Left hindlimb (tissue), 1 donor: ENCODE measurements at regions not wholly inside any gene's neighbourhood (a gene's known extent, or its start where the extent isn't known, plus 50 kb on each side); places are given as distances from the start of the nearest gene placed in this dataset.
"Not testable (repeated sequence)": the region's sequence is repeated elsewhere in the genome, so short reads cannot be mapped to it uniquely, and the experiment has no call there.

Experiments
- DNase-seq: peaks from one replicate; pipeline ENCODE4 v3.0.0-alpha.2; 2018

DNA sequence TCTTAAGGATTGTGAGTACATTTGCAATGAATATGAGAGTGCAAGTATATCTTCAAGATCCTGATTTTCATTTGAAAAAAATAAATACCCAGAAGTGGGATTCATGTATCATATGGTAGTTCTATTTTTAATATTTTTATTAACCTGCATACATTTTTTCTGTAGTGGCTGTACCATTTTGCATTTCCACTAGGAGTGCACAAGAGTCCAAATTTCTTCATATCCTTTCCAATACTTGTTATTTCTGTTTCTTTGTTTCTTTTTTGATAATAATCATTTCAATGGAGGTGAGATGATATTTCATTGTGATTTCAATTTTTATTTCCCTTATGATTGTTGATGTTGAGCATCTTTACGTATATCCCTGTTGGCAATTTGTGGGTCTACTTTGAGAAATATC lies 759.8 kb upstream of the CNTN5 start:
- no peak for DNase-seq

DNA sequence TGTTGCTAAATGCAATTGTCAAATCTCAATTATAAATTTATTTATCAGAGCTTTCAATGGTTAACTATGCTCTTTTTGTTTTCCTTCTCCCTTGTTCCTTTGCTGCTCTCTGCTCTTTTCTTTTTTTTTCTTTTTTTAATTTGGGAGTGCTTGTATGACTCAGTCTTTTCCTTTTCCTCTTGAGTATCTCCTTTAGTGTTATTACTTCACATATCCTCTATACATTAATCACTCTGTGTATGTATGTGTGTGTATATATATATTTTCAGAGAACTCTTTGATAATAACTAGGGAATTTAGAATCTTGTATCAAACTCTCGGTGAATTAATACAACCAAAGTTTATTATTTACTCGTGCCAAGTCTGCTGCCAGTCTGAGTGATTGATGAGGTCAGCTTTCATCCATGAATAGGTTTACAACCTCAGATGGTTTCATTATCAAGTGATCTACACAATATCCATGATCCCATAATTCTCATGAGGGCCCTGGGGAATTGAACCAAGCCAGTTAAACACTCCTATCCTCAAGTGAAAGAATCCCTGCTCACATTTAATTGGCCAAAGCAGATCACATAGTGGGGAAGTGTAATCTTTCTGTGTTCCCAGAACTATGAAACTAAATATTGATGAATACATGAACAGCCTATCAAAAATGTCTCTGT lies 743.4 kb upstream of the CNTN5 start:
- DNase-seq, result no peak

DNA sequence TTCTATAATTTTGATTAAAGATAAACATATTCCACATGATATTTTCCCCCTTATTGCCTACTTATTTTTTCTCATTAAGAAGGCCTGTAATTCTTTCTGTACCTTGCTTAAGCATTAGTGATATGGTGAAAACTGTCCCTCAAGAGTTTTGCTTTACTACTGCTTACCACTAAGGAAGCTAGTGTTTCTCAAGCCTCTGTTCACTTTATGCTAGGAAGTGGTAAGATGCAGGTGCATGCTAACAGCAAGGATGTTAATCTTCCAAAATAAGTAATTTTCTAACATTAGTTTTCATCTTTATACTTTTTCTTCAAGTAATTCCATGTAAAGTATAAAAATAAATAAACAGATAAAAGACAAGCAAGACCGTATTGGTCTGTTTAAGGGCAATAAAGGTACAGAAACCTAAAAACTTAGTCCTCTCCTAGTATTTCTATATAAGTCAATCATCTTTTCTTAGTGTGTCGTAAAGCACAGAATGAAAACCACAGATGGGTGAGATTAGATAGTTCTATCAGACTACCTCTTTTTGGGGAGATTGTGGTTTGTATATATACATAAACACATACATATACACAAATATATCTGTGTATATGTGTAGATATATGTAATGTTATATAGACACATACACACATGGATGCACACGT lies 731.0 kb upstream of the CNTN5 start:
- DNase-seq, result no peak

DNA sequence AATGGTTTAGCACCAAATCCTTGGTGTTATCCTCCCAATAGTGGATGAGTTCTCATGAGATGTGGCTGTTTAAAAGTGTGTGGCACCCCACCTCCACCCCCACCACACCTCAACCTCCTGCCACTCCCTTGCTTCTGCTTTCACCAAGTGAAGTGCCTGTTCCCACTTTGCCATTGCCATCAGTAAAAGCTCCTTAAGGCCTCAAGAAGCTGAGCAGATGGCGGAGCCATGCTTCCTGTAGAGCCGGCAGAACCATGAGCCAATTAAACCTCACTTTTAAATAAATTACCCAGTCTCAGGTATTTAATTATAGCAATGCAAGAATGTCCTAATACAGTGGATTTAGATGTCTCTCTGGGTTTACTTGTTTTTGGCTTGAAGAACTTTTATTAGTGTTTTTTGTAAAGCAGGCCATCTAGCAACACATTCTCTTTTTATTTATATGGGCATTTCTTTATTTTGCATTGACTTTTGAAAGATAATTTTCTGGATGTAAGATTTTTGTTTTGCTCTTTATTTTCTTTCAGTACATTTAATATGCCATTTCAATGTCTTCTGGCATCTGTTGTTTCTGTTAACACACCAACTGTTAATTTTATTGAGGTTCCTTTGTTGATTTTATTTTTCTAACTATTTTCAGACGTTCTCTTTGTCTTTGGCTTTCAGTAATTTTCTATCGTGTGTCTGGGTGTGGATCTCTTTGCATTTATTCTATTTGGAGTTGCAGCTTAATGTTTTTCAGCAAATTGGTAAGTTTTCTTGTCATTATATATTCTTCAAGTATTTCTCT lies 724.5 kb upstream of the CNTN5 start:
- DNase-seq, result no peak

DNA sequence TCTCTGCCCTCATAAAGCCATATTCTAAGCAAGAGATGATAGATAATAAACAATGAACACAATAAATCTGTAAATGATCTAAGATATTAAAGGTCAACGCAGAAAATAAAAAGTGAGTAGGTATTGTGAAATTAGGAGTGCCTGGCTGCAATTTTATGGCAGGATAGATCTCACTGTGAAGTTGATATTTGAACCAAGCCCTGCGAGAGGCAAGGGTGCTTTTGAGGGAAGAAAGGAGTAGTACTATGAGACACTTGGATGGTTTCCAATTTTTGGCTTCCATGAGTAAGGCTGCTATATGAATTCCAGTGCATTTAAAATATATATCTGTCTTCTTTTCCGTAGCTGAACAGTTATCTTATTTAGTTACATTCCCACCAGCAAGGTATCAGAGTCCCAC lies 720.0 kb upstream of the CNTN5 start:
- DNase-seq, result no peak

DNA sequence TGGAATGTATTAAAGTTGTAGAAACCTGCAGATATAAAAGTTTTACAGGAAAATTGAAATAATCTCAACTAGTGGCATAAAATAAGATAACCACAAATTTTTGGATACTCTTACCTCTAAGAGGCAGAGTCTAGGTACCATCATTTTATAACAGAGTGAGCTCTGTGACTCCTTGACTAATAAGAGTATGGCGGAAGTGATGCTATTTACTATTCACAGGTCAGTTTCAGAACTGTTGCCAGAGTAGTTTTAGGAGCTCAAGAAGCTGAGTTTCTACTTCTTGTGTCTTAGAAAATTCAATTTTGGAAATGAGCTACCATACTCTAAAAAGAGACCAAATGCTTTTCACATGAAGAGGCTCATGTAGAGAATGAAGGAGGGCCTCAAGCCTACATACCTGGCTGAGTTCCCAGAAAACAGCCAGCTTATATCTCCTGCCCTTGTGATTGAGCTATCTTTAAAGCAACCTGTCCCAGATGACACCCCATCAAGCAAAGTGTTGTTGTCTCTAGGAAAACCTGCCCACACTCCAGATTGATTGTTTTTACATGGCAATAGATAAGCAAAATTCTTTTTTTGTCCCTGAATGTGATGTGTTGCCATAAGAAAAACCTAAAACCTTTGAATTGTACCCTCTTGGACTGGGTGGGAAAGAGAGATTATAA lies 712.8 kb upstream of the CNTN5 start:
- DNase-seq, result no peak

DNA sequence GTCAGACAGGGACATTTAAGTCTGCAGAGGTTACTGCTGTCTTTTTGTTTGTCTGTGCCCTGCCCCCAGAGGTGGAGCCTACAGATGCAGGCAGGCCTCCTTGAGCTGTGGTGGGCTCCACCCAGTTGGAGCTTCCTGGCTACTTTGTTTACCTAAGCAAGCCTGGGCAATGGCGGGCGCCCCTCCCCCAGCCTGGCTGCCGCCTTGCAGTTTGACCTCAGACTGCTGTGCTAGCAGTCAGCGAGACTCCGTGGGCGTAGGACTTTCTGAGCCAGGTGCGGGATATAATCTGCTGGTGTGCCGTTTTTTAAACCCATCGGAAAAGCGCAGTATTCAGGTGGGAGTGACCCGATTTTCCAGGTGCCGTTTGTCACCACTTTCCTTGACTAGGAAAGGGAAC lies 690.4 kb upstream of the CNTN5 start:
- not testable (repeated sequence) for DNase-seq

DNA sequence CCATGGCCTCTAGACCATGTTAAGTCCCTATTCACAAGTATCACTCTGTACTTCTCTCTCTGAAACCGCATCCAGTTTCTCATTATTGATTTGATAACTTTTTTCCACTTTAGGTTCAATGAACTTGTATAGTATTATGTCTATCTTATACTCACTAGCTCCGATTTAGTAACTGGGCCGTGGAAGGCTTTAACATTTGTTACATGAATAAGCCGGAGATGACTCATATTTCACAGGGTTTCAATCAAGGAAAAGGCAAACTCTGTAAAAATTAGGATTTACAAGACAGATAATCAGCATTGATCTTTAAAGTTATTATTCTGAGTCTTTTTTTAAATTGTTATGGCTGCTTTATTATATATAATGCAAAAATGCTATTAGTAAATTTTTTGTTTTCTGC lies 662.2 kb upstream of the CNTN5 start:
- DNase-seq, result no peak

DNA sequence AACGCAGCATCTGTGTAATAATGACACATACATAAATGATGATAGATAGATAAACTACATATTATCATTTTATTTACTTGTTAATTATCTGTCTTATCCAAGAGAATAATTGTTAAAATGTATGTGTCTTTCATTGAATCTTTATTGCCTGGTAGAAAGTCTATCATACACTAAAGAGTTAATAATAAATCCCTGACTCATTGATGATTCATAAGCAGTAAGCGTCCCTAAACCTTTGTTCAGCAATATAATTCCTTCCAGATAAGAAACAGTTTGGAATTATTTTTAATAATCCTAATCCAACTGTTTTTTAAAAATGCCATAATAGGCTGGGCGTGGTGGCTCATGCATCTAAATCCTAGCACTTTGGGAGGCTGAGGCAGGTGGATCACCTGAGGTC lies 655.6 kb upstream of the CNTN5 start:
- no peak for DNase-seq

DNA sequence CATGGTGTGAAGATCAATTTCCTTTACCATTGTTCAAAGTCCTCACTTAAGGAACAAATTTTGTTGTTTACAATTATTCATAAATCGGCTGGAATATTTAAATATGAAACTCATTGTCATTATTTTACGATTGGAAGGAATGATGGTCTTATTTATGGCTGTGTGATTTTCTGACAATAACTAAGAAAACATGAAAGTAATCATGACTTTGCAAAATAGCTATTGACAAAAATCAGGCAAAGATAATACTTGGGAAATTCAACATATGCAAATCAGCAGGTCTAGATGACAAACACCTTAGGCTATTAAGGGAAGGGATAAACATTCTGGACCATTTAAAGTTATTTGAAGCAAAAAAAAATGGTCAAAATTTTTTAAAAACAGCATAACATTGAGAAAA lies 654.8 kb upstream of the CNTN5 start:
- no peak for DNase-seq

DNA sequence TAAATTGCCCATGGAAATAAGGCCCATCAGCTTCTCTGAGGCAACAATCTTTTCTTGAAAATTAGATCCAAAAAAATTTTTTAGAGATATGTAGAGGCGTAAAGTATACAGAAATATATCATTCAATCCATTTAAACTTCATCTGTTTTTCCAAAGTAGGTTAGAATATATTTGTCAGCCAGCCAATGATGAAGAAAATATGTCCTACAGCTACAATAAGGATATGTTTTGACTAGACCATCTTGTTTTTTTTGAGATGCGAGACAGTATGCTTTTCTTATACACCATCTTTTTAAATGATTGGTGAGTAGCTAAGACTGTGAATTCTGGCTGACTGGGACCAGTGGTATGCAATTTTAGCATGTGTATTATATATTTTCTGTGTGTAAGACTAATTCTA lies 630.4 kb upstream of the CNTN5 start:
- no peak for DNase-seq

DNA sequence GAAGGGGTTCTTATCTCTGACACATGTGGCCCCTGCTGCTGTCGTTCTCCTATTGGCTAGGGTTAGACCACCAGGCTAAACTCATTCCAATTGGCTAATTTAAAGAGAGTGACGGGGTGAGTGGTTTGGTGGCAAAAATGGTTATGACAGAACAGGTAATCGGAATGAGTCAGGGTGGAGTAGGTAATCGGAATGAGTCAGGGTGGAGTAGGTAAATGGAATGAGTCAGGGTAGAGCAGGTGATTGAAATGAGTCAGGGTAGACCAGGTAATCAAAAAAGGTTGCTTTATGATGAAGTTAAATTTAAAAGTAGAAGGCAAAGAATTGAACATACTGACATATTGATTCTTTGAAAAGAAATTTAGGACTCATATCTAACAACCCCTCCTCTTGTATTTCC lies 626.2 kb upstream of the CNTN5 start:
- DNase-seq, result not testable (repeated sequence)

DNA sequence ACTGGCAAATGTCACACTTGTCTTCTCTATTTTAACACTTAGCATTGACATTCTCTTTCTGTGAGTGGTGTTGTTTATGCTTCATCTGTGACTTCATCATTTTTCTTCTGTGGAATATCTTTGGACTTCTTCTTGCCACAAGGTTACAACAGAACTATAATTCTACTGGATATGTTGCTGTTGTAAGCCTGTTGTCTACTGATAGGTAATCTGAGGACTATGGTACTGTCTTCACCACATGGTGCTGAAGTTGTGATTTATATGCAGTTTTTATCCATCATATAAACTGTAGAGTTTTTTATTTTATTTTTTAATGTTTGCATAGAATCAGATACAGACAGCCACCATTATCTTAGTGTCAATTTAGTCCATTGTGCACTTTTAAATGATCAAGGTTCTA lies 622.2 kb upstream of the CNTN5 start:
- no peak for DNase-seq

DNA sequence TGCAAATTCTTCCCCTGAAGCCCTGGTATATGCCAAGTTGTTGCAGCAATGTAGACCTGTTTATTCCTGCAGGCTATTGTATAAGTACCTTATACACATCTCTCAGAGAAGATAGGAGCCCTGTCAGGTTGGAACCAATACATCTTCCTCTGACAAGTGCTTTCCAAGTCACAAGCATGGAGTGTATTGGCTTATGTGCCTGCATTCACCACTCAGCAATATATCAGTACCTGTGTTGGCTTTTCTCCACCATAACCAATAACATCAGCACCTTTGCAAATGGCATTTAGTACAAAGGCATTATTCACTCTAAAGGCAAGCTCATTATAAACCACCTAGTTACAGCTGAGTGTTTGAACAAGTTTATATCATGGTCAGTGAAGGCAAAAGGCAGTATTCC lies 611.7 kb upstream of the CNTN5 start:
- no peak for DNase-seq

DNA sequence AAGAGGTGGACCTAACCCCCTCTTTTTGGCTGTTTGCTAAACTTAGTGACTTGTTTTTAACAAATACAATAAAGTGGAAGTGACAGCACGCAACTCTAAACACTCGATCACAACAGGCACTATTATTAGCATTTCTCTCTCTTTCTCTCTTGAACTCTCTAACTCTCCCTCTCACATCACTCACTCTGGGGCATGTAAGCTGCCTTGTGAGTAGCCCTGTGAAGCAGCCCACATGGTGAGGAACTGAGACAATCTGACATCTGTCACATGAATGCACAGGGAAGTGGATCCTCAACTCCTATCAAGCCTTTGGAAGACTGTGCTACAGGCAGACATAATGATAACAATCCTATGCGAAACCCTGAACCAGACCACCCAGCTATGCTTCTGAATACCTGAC lies 609.0 kb upstream of the CNTN5 start:
- DNase-seq, result no peak

DNA sequence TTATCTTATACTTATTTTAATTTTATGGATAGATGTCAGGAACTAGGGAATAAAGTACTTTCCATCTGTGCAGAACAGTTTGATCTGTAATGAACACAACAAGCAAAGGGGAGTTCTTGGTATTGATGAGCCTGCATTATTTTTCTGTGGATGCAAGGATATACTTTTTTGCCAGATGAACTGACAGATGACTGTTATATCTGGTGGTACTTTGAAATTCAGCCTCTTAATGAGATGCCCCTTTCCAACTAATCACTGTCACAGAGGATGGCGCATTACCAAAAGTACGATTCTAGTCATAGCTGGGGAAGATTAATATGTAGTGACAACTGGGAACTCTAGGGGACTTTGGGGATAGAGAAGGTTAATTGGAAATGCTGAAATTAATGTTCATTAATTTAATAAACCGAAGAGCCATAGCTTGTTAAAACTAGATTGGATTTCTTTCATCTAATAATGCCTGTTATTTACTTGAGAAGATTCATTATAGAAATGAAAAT lies 603.4 kb upstream of the CNTN5 start:
- no peak for DNase-seq

DNA sequence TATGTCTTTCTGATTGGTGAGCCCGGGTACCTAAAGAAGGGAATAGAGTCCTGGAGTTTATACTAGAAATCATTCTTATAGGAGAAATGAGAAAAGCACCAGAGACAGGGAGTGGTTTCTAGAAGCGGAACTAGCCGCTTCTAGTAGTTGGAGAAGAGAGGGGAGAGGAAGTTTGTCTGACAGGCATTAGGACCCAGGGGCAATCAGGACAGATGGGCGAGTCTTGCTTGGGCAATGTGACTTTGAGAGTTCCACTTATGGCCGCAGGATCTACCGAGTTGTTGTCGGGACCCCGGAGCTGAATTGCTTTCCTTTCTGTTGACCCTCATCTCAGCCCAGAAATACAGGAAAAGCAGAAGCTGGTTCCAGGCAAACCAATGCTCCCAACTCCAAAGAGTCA lies 596.8 kb upstream of the CNTN5 start:
- DNase-seq, result no peak

DNA sequence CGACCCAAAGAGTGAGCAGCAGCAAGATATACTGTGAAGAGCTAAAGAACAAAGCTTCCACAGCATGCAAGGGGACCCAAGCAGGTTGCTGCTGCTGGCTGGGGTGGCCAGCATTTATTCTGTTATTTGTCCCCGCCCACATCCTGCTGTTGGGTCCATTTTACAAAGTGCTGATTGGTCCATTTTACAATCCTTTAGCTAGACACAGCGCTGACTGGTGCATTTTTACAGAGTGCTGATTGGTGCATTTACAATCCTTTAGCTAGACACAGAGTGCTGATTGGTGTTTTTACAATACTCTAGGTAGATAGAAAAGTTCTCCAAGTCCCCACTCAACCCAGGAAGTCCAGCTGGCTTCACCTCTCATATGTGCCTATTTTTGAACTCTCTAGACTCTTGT lies 596.0 kb upstream of the CNTN5 start:
- not testable (repeated sequence) for DNase-seq

DNA sequence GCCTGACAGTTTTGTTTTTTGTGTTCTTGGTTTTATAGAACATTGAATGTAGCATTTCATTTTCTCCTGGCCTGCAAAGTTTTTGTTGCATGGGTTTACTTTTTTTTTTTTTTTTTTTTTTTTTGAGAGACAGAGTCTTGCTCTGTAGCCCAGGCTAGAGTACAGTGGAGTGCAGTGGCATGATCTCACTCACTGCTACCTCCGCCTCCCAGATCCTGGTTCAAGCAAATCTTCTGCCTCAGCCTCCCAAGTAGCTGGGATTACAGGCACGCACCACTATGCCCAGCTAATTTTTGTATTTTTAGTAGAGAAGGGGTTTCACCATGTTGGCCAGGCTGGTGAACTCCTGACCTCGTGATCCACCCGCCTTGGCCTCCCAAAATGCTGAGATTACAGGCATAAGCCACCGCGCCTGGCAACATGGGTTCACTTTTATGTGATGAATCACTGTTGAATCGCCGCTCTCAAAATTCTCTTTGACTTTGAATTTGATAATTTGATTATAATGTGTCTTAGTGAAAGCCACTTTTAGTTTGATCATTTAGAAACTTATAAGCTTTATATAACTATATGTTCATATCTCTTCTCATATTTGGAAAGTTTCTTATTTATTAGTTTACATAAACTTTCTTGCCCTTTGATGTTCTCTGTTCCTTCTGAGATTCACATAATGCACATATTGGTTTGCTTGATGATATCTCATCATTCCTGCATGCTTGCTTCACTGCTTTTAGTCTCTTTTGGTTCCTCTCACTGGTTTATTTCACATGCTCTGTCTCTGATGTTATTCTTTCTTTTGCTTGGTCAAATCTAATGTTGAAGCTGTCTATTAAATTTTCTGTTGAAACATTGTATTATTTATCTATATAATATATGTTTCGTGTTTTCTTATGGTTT lies 589.0 kb upstream of the CNTN5 start:
- no peak for DNase-seq

DNA sequence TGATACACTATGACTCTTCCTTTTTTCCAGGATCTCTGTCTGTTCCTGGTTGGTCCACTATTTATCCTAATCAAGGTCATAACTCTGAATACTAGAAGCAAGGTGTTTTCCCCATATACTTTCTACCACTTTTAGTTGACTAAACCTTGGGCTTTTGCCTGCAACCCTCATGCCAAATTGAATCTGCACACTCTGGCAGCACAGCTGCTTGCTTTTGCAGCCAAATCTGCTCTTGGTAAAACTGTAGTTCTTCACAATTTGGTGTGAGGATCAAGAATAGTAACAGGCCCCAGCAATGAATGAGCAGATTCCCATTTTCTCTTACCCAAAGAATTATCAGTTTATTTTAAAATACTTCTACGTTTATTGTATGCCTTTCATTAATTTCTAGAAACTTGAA lies 586.5 kb upstream of the CNTN5 start:
- DNase-seq, result no peak

DNA sequence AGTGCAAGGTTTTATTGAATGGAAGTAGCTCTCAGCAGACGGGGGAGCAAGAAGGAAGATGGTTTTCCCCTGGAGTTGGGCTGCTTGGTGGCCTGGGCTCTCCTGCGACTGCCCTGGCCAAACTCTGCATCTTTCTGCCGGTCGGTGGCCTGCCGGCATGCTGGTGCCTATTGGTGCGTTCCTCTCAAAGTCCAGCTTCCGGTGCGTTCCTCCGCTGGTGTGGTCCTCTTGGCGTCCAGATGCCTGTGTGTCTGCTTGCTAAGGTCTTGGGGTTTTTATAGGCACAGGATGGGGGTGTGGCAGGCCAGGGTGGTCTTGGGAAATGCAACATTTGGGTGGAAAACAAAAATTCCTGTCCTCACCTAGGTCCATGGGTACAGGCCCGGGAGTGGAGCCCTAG lies 567.4 kb upstream of the CNTN5 start:
- no peak for DNase-seq

DNA sequence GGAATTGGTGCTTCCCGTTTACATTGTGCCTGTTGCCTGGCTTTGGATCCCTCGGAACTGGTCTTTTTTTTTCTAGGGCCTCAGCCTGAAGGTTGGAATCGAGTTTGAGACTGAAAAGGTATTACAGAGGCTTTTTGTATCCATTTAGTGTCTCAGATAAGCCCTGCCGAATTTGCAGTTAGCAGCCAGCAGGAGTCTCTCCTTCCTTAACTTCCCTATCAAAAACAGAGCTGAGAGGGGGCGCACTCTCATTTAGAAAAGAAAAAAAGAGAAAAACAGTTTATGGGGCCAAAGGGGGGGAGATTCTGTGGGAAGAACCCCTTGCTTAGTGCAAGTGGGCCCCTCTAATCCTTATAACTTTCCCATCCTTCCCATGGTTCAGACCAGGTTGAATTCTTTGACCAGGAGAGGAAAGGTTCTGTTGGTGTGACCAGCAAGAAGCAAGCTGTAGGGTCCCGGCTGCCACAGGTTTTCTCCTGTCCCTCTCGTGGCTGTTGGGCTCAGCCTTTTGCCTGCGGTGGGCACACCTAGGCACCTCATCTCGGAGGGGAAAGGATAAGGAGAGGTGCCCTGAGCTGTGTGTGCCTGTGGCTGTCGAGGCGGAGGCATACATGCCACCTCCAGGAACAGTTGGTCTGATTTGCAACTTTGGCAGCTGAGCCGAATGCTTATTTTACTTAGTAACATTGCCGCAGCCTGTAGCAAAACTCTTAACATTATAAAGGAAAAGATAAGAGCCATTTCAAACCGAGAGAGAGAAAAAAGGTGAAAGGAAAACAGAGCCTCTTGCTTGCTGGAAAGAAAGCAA lies 565.0 kb upstream of the CNTN5 start:
- no peak for DNase-seq
